ELF-1 (cell line): ENCODE measurements at regions not wholly inside any gene's neighbourhood (a gene's known extent, or its start where the extent isn't known, plus 50 kb on each side); places are given as distances from the start of the nearest gene placed in this dataset.
"Not testable (repeated sequence)": the region's sequence is repeated elsewhere in the genome, so short reads cannot be mapped to it uniquely, and the experiment has no call there.

ENCODE experiments used
- DNase-seq: peaks from one replicate; pipeline ENCODE4 v3.0.0-alpha.2; 2016; ENCODE audit warnings: low read depth, low spot score

DNA sequence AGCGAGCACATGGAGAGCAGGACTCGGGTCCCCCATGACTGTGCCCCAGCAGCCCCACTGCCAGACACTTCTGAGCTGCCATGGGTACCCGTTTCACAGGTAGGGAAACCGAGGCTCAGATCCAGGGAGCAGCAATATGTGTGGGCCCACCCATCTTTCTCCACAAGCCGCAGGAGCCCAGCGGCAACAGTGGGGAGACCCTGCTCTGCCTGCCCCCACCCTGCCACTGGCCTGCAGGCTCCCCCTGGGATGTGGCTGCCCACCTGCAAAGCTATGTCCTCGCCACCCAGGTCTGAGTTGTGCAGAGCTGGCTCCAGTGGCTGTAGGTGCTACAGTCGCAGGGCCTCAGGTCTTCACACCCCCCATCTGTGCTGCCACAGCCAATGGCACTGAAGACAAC lies 50.6 kb upstream of the C1QTNF9B start:
- DNase-seq = no peak

GRCh38 chr13:23949200-23949599 lies 51.9 kb upstream of the C1QTNF9B start:
- no peak for DNase-seq

DNA sequence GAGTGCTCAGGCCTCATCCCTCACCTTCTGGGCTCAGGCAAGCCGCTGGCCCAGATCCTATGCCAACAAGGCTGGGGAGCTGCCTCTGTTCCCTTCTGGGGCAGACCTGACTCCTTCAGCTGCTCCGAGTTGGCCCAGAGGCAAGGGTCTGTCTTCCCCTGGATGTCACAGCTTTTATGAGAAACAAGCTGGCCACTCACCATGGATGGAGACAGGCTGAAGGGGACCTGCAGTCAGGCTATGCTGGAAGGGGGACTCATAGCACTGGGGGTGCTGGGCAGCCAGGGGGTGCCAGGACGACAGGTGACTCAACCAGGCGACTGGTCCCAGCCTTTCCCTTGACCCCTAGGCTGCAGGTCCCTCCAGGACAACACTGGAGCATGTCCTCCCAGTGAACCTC lies 52.4 kb upstream of the C1QTNF9B start:
- no peak for DNase-seq

DNA sequence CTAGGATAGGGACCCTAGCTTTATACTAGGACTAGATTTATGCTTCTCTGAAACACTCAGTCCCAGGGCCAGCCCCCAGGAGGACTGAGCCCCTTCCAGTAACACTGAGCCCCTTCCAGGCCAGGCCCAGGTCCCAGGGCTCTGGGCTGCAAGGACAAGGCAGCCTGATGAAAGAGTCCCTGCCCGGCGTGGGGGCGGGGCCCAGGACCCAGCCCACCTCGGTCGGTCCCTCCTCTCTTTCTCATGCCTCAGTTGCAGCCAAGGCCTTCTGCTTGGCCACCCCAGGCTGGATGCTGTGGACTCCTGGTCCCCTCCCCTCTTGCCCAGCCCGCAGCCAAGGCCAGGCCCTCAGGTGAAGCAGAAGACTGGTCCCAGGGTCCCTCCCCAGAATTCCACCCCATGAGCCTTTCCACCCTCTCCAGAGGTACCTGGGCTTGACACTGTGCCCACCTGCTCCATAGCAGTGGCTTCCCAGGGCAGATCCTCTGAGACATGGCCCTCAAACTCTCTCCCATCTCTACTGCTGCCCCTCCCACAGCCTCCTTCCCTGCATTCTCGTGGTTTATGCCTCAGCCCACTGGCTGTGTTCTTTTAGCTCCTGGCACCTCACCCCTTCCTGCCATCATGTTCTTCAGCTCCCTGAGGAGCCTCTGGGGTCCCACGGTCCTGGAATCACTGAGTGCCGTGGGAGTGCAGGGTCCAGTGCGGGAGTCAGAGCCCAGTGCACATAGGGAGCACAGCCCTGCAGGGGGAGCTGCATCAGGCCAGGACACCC lies 53.6 kb upstream of the C1QTNF9B start:
- no peak for DNase-seq

- DNase-seq = no peak
Measured at GRCh38 chr13:23952796-23953195, 55.5 kb upstream of the C1QTNF9B start.

GRCh38 chr13:23953860-23954512 lies 56.7 kb upstream of the C1QTNF9B start:
- no peak for DNase-seq

GRCh38 chr13:23955064-23955463 lies 57.8 kb upstream of the C1QTNF9B start:
- DNase-seq = no peak

DNA sequence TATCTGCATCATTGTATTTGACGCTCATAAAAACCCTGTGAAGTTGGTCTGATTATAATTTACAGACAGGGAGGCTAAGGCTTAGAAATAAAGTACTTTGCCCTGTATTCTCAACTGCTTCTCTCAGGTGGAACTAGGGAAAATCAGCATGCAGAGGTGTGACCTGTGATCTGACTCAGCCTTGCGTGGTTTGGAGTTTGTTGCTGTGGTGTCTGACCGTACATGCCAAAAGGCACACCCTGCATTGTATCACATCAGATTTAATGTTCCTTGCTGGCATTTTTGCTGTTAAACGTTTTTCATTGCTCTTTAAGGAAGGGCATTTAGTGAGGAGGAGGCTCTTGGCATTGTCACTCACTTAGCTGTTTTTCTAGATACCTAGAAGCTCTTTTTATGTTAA lies 58.8 kb upstream of the C1QTNF9B start:
- no peak for DNase-seq

DNA sequence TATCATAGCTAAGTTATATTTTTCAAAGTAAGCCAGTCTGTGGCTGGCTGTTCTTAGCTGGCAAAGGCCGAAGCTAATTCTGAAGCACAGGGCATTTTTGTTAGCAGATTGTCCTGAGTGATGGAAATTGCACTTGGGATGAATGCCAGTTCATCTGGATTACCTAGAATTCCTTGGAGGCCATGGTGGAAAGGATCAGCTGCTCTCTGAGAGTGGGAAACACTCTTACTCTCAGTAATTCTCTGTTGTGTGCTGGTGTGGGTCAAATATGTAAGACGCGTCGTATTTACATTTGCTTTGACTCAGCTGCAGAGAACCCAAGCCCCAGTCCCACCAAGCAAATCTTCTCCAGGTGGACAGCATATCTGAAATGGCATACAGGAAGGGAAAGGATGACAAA lies 60.7 kb upstream of the C1QTNF9B start:
- DNase-seq = no peak

DNA sequence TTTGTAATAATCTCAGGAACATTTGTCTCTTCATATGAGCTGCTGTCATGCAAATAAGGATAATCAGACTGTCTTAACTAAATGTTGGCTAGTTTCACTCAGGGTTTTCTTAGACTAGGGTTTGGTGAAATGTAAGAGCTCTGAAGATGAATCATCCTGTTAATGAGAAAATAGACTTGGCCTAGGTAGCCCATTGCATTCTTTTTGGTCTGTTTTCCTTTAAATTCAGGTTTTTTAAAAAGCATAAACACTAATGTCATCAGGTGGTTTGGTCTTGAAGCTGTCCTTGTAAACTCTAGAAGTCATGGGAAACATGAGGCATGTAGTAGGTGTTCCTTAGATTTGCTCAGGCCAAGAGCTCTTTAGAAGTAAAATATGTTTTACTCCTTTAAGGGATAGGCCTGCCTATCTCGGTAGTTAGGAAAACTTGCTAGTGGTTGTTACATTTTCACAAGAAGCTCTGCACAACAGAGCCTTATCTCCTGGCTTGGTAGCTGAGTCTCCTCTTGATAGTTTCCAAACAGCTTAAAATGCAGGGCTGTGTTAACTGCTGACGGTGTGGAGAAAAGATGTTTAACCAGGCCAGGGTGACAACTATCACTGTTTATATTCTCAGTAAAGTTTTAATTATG lies 62.0 kb upstream of the C1QTNF9B start:
- DNase-seq = no peak

DNA sequence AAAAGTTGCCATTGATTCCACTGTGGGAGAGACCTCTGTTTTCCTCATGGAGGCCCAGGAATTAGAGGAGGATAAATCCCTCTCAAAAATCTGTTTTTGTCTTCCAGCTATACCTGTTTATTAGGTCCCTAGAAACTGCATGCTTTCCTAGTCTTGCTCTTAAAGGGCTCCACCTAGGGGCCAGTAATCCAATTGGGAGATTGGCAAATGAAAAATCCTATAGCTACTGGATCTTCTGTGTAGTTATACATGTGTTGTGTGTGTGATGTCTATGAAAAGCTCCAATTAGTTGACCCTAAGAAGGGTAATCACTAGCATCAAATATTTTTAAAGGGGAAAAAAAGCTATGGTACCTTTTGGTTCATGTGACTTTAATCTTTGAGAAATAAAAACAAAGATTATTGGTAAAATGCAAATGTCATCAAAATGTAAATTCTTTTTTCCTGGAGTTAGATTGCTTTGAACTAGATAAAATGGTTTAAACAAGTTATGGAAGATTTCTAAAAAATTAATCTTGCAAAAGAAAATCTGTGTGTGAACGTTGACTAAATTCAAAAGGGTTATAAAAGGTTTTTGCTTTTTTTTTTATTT lies 63.4 kb upstream of the C1QTNF9B start:
- DNase-seq = peak; percentile 21

DNA sequence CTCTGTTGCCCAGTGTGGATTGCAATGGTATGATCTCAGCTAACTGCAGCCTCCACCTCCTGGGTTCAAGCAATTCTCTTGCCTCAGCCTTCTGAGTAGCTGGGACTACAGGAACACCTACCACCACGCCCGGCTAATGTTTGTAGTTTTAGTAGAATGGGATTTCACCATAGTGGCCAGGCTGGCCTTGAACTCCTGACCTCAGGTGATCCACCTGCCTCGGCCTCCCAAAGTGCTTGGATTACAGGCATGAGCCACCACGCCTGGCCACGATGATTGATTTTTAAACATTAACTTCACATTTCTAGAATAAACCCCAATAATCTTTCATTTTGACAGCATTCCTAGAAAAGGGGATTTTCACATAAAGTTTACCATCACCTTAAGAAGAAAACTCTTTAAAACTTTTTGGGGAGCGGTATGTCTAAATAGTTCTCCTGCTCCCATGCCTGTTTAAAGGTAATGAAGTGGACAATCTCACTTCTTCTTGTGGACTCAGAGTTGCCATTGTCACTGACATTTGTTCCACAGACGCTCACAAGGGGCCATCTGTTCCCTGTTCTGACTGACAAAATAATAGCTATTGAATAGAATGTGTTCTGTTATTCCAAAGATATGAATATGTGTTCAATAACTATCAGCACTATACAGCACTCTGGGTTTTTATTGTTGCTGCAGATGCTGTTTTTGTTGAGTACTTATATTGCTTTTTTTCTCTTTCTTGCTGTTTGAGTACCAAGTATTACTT lies 66.1 kb upstream of the C1QTNF9B start:
- no peak for DNase-seq

DNA sequence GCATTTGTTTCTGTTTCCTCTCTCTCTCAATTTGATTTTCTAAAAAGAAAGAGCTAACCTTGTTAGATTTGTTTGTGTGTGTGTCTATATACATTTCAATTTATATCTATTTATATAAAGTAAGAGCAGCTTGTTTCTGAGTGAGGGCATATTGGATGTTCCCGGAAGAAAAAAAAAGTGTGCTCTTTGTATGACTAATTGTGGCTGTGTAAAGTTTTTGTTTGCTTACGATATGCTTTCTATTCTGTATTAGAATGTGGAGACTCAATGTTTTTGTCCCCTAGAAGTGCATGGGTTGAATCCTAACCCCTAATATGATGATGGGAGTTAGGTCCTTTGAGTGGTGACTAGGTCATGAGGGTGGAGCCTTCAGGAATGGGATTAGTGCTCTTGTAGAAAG lies 66.6 kb upstream of the C1QTNF9B start:
- DNase-seq = no peak

DNA sequence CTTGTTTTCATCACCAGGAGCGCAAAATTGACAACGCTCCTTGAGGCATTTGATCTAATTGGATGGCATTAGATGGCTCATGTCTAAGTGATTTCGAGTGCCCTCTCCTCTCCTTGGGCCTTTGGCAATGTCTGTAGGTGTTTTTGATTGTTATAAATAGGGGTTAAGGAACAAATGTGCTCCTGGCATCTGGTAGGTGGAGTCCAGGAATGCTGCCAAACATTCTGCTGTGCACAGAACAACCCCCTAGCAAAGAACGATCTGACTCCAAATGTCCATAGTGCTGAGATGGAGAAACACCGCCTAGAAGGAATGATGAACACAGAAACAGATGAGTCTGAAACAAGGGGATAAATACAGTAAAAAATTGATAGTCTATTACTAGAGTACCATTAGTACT lies 68.0 kb upstream of the C1QTNF9B start:
- no peak for DNase-seq

DNA sequence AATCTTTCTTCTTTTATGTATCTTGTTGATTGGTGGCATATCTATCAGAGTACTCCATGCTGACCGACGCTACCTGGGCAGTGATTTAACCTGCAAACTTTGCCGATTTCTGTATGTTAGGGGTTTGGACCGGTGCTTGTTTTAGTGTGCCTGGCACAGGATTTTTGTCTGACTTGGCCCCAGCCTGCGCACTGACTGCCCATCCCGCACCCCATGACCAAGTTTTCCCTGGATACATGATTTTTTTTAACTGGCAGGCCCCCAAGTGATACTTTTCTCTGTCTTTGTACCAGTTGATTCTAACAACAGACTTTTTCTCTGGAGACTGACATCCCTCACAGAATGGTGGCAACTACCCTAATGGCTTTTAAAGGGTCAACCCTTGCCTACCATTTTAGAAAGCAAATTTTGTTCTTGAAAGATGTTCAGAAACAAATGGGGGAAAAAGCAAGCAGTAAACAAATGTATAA lies 69.0 kb upstream of the C1QTNF9B start:
- no peak for DNase-seq

DNA sequence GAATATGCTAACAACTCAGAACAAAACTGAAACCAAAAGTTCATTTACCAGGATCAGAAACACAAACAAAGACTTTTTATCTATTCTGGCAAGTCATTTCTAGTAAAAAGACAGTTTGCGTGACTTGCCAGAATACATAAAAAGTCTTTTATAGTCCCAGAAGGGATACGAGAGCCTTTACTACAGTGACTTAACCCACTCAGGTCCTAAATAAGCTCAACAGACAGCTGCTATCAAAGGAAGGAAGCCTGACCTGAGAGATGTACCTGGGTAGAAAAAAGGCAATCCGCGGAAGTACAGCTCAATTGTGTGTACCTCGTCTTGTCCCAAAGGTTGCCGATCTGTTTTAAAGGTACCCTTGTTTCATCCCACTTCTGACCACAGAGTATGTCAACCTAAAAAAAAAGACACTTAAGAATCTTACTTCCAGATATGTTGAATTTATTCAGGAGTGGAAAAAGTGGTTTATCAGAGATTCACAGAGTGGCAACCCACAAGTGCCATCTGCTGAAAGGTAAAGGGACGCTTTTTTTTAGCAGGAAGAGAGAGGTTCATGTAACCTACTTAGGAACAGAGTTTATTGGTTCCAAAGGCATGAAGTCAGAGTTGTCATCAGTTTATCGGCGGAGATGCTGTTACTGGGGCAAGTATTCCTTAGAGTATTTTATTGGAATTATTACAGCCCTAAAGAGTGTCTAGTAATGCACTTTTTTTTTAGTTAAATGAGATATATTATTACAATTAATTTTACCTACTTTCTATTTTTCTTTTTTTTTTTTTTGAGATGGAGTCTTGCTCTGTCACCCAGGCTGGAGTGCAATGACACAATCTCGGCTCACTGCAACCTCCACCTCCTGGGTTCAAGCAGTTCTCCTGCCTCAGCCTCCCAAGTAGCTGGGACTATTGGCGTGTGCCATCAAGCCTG lies 69.7 kb upstream of the C1QTNF9B start:
- no peak for DNase-seq

DNA sequence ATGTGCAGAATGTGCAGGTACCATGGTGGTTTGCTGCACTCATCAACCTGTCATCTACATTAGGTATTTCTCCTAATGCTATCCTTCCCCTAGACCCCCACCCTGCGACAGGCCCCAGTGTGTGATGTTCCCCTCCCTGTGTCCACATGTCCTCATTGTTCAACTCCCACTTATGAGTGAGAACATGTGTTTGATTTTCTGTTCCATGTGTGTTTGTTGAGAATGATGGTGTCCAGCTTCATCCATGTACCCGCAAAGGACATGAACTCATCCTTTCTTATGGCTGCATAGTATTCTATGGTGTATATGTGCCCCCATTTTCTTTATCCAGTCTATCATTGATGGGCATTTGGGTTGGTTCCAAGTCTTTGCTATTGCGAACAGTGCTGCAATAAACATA lies 70.5 kb upstream of the C1QTNF9B start:
- DNase-seq = not testable (repeated sequence)

- DNase-seq = peak; percentile 24
Measured at GRCh38 chr13:23969647-23970046, 72.3 kb upstream of the C1QTNF9B start.

DNA sequence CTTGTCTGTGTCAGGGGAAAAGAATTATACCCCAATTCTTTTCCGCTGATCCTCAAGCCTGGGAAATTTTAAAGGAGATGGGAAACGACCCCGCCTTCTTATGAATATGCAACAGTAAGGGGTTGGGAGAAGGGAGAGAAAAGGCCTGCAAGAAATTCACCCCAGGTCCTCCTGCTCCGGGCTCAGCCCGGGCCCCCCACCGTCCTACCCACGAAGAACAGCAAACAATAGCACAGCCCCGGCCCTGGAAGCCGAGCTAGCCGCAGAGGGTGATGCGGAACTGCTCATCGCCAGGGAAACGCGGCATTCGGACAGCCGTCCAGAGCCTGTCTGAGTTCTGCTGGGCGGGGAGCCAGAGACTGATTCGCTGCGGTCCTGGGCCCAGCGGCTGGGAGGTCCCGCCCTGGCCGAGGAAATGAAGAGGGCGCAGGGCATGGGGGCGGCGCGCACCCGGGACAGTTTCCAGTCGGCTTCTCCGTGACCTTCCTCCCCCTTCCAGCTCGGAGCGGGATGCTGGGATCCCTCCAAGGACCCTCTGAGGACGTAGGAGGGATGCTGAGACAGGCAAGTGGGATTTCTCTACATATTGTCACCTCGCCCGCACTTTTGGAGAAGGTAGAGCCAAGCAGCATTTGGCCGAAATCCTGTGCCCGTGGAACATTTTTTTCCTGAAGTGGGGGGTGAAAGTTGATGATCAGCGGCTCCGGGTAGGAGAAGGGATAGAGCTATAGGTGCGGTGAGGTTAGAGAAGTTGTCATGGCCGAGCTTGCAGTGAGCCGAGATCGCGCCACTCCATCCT lies 82.3 kb upstream of the C1QTNF9B start:
- peak; percentile 73 for DNase-seq

GRCh38 chr13:23980160-23980551 lies 82.9 kb upstream of the C1QTNF9B start:
- peak; percentile 86 for DNase-seq
